B cell (primary cell): ENCODE measurements at regions not wholly inside any gene's neighbourhood (a gene's known extent, or its start where the extent isn't known, plus 50 kb on each side); places are given as distances from the start of the nearest gene placed in this dataset.

Experiments
- ATAC-seq: fragments of 200-7000 bp; cut with Tn5 transposase; one replicate; pipeline ENCODE4 v1.10.0; 2021; ENCODE audit warnings: low read depth, mild to moderate bottlenecking, moderate number of reproducible peaks, moderate library complexity
- CTCF ChIA-PET: fragments of 350-600 bp; sonication (Branson Sonifier 250); formaldehyde crosslinking; loops from one replicate; lab custom pipeline; 2021; ENCODE audit warnings: antibody characterized with exemption, inconsistent platforms; lab: Charles Lee
- POLR2A ChIA-PET: fragments of 350-600 bp; sonication (Branson Sonifier 250); formaldehyde crosslinking; loops from one replicate; lab custom pipeline; 2021; ENCODE audit warnings: antibody characterized with exemption; lab: Charles Lee
- DNase-seq: peaks from one replicate; pipeline ENCODE4 v3.0.0; 2013
- H2AFZ ChIP-seq: 2 replicates; pipeline ENCODE4 v1.6.1; 2012; ENCODE audit warnings: mild to moderate bottlenecking, low read depth, low read length; ENCODE audit not compliant: insufficient read depth, poor library complexity, severe bottlenecking
- H3K27ac ChIP-seq, 2 donors: 1 replicate in 1 of 2; 2 replicates in 1 of 2; pipeline ENCODE4 v1.5.1; 2012 to 2013; ENCODE audit warnings: low read length in 2 of 2, mild to moderate bottlenecking in 2 of 2, moderate library complexity in 1 of 2
- H3K27me3 ChIP-seq, 4 experiments: fragments of 200-600 bp in 1 of 4; sonication (generic) in 1 of 4; replicated peaks in 1 of 4; 1 replicate in 2 of 4; 2 replicates in 2 of 4; pipeline versions ENCODE4 v1.6.1 to v1.7.0; 2013 to 2016; ENCODE audit warnings: low read length in 3 of 4, mild to moderate bottlenecking in 2 of 4, mixed read lengths in 1 of 4, moderate library complexity in 1 of 4; ENCODE audit not compliant: insufficient read depth in 4 of 4, control insufficient read depth in 3 of 4; ENCODE audit errors: control extremely low read depth in 1 of 4
- H3K36me3 ChIP-seq, 2 experiments: replicated peaks in 1 of 2; 1 replicate in 1 of 2; 2 replicates in 1 of 2; pipeline versions ENCODE4 v1.6.1 to v1.7.1; 2013; ENCODE audit warnings: low read length in 1 of 2; ENCODE audit not compliant: insufficient read depth in 2 of 2, control insufficient read depth in 1 of 2; ENCODE audit errors: control extremely low read depth in 1 of 2, extremely low read depth in 1 of 2
- H3K4me1 ChIP-seq, 2 donors: fragments of 200-600 bp in 1 of 2; sonication (generic) in 1 of 2; 1 replicate in 1 of 2; 2 replicates in 1 of 2; pipeline versions ENCODE4 v1.5.1 to v1.6.1; 2013 to 2017; ENCODE audit warnings: low read length in 2 of 2; ENCODE audit not compliant: control insufficient read depth in 2 of 2, insufficient read depth in 2 of 2
- H3K4me2 ChIP-seq: replicated peaks from 2 replicates; pipeline ENCODE3; 2012; ENCODE audit warnings: mild to moderate bottlenecking, low read depth, low read length; ENCODE audit not compliant: poor library complexity, severe bottlenecking
- H3K4me3 ChIP-seq, 5 experiments: fragments of 200-600 bp in 1 of 5; sonication (generic) in 1 of 5; 1 replicate in 3 of 5; 2 replicates in 2 of 5; pipeline versions ENCODE4 v1.5.1 to v1.7.0; 2011 to 2016; ENCODE audit warnings: low read length in 4 of 5, mild to moderate bottlenecking in 4 of 5, low read depth in 2 of 5, control low read depth in 1 of 5, moderate library complexity in 1 of 5; ENCODE audit not compliant: insufficient read depth in 1 of 5; ENCODE audit errors: control extremely low read depth in 1 of 5, extremely low read depth in 1 of 5
- H3K79me2 ChIP-seq: fragments of 200-600 bp; sonication (generic); one replicate; pipeline ENCODE4 v1.6.0; 2016; ENCODE audit warnings: low read length; ENCODE audit not compliant: control insufficient read depth, insufficient read depth
- H3K9ac ChIP-seq: fragments of 200-600 bp; sonication (generic); 2 replicates; pipeline ENCODE4 v1.6.1; 2017; ENCODE audit warnings: mild to moderate bottlenecking, low read length, moderate library complexity
- H3K9me3 ChIP-seq, 3 donors: one replicate each; pipeline versions ENCODE4 v1.6.1 to v1.7.1; 2013; ENCODE audit warnings: low read length in 2 of 3; ENCODE audit not compliant: control insufficient read depth in 2 of 3, insufficient read depth in 1 of 3; ENCODE audit errors: control extremely low read depth in 1 of 3
- H4K20me1 ChIP-seq: 2 replicates; pipeline ENCODE4 v1.6.0; 2012; ENCODE audit warnings: mild to moderate bottlenecking, low read length; ENCODE audit not compliant: insufficient read depth, control insufficient read depth, poor library complexity, severe bottlenecking
- H3K27ac Mint-ChIP-seq: one replicate; pipeline ENCODE4 v1.8.0; 2021; ENCODE audit warnings: mixed read lengths
- H3K27me3 Mint-ChIP-seq: one replicate; pipeline ENCODE4 v1.8.0; 2021; ENCODE audit warnings: mixed read lengths
- H3K4me1 Mint-ChIP-seq: one replicate; pipeline ENCODE4 v1.8.0; 2021; ENCODE audit warnings: mixed read lengths
- H3K4me3 Mint-ChIP-seq: one replicate; pipeline ENCODE4 v1.8.0; 2021; ENCODE audit warnings: mixed read lengths
- H3K9me3 Mint-ChIP-seq: one replicate; pipeline ENCODE4 v1.8.0; 2022; ENCODE audit warnings: mixed read lengths; ENCODE audit not compliant: insufficient read depth
- CTCF ChIP-seq: fragments of 200-600 bp; IDR thresholded peaks from one replicate; pipeline ENCODE4 v1.8.0; 2022; ENCODE audit warnings: antibody characterized with exemption, mild to moderate bottlenecking
- EZH2 ChIP-seq: IDR thresholded peaks from 2 replicates; pipeline ENCODE4 v1.6.1; 2012; ENCODE audit warnings: borderline replicate concordance, low read depth, mild to moderate bottlenecking, moderate library complexity, low read length; ENCODE audit not compliant: insufficient read depth, poor library complexity, severe bottlenecking
- WGBS: methylation state at CpG from one replicate; pipeline ENCODE4 v1.1.5; 2013; ENCODE audit warnings: missing lambda C conversion rate; ENCODE audit not compliant: insufficient coverage; 5-methylcytosine and 5-hydroxymethylcytosine counted together
- intact Hi-C: fragments of 100-400 bp; cut with micrococcal nuclease; formaldehyde crosslinking; loops from one replicate; pipeline ENCODE4 v1.10.0; 2022

- H3K4me1 Mint-ChIP-seq = no peaks in the 10 kb centered on the region
- no peaks in the 10 kb centered on the region for H3K27me3 Mint-ChIP-seq
- H3K9me3 Mint-ChIP-seq = peaks cover 2% of the 10 kb centered on the region
- ATAC-seq (no peak), DNase-seq (no peak)
- Histone ChIP-seq H3K4me1 (no peaks in the 10 kb centered on the region), H3K4me3 (no peak overlapping the region), H3K27me3 (no peaks in the 10 kb centered on the region), H3K9ac (no peak overlapping the region), H3K9me3 (peaks cover 0 to 11% (median 0%) of the 10 kb centered on the region in 3 donors), H3K36me3 (no peaks in the 10 kb centered on the region), H4K20me1 (no peaks in the 10 kb centered on the region), H3K79me2 (no peaks in the 10 kb centered on the region), H2AFZ (no peak overlapping the region), H3K27ac (no peak overlapping the region), H3K4me2 (no peak overlapping the region)
- ChIA-PET CTCF (no interaction called here), POLR2A (no interaction called here)
- no peak overlapping the region for H3K27ac Mint-ChIP-seq
- TF ChIP-seq EZH2 = no peak
- TF ChIP-seq CTCF = no peak
- 57% methylated on average over 1 of the region's 3 CpGs for WGBS
- H3K4me3 Mint-ChIP-seq = no peak overlapping the region
- intact Hi-C loops = no loop called here
Observed at GRCh38 chr16:7209598-7209997, 123.0 kb upstream of the RBFOX1 start.

- intact Hi-C loops = no loop called here
- Mint-ChIP-seq H3K4me1 (no peaks in the 10 kb centered on the region), H3K4me3 (no peak overlapping the region), H3K27ac (no peak overlapping the region), H3K27me3 (no peaks in the 10 kb centered on the region), H3K9me3 (peaks cover 2% of the 10 kb centered on the region)
- Histone ChIP-seq H3K4me2 (no peak overlapping the region), H3K79me2 (no peaks in the 10 kb centered on the region), H4K20me1 (no peaks in the 10 kb centered on the region), H3K9ac (no peak overlapping the region), H3K4me3 (no peak overlapping the region), H3K27me3 (no peaks in the 10 kb centered on the region), H3K9me3 (peaks cover 0 to 4% (median 0%) of the 10 kb centered on the region in 3 donors), H3K4me1 (no peaks in the 10 kb centered on the region), H3K27ac (no peak overlapping the region), H3K36me3 (no peaks in the 10 kb centered on the region), H2AFZ (no peak overlapping the region)
- 82% methylated on average over 3 of the region's 4 CpGs for WGBS
- CTCF ChIA-PET = no interaction called here
- DNase-seq = no peak
- ATAC-seq = no peak
- TF ChIP-seq EZH2 = no peak
- no peak for TF ChIP-seq CTCF
- POLR2A ChIA-PET = no interaction called here
Observed at GRCh38 chr16:7206469-7206868, 126.2 kb upstream of the RBFOX1 start.
